PC-3 (cell line): ENCODE measurements at regions not wholly inside any gene's neighbourhood (a gene's known extent, or its start where the extent isn't known, plus 50 kb on each side); places are given as distances from the start of the nearest gene placed in this dataset.

ENCODE experiments used
- EZH2 ChIP-seq: fragments of 300-600 bp; sonication (generic); IDR thresholded peaks from one replicate; pipeline ENCODE4 v1.6.1; 2017; ENCODE audit warnings: antibody characterized with exemption, mild to moderate bottlenecking, low read length; ENCODE audit not compliant: unreplicated experiment
- TF ChIP-seq, protein P1 (sequence below): fragments of 300-600 bp; sonication (generic); conservative IDR thresholded peaks from 2 replicates; pipeline ENCODE4 v1.5.1; 2017; ENCODE audit warnings: antibody characterized with exemption, low read depth, mild to moderate bottlenecking, low read length

DNA sequence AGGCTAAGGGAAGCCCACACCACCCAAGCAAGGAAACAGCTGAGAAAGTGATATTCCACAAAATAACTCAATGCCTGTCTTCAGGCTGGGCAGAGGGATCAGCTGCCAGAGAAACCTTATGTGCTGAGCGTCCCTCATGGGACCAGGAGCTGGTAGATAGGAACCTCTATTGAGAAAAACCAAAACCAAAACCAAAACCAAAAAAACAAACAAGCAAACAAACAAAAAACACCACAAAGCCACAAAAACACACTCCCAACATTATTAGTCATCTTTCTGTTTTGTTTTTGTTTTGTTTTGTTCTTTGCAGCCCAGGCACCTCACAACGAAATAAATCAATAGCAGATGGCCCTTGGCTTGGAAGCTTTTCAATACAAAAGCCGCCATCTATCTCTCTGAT lies 760.8 kb upstream of the CELF2 start:
- TF ChIP-seq, protein P1, sequence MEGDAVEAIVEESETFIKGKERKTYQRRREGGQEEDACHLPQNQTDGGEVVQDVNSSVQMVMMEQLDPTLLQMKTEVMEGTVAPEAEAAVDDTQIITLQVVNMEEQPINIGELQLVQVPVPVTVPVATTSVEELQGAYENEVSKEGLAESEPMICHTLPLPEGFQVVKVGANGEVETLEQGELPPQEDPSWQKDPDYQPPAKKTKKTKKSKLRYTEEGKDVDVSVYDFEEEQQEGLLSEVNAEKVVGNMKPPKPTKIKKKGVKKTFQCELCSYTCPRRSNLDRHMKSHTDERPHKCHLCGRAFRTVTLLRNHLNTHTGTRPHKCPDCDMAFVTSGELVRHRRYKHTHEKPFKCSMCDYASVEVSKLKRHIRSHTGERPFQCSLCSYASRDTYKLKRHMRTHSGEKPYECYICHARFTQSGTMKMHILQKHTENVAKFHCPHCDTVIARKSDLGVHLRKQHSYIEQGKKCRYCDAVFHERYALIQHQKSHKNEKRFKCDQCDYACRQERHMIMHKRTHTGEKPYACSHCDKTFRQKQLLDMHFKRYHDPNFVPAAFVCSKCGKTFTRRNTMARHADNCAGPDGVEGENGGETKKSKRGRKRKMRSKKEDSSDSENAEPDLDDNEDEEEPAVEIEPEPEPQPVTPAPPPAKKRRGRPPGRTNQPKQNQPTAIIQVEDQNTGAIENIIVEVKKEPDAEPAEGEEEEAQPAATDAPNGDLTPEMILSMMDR = no peak
- TF ChIP-seq EZH2 = no peak
